Stomach (tissue), 8 donors: ENCODE measurements at regions not wholly inside any gene's neighbourhood (a gene's known extent, or its start where the extent isn't known, plus 50 kb on each side); places are given as distances from the start of the nearest gene placed in this dataset.
"Not testable (repeated sequence)": the region's sequence is repeated elsewhere in the genome, so short reads cannot be mapped to it uniquely, and the experiment has no call there.

ENCODE experiments used
- DNase-seq, 2 donors: peaks; one replicate each; pipeline versions ENCODE4 v3.0.0 to v3.0.0-alpha.2; 2013 to 2019
- H3K27ac ChIP-seq, 5 donors: fragments of 200-600 bp in 4 of 5; sonication (generic) in 4 of 5; one replicate each; pipeline ENCODE4 v1.5.1; 2013 to 2019; ENCODE audit warnings: mild to moderate bottlenecking in 1 of 5, moderate library complexity in 1 of 5
- H3K27me3 ChIP-seq, 3 donors: fragments of 200-600 bp; sonication (generic); one replicate each; pipeline ENCODE4 v1.5.1; 2017 to 2019; ENCODE audit warnings: mixed run types in 1 of 3
- H3K36me3 ChIP-seq, 4 donors: fragments of 200-600 bp; sonication (generic); 1 replicate in 3 of 4; 2 replicates in 1 of 4; pipeline ENCODE4 v1.5.1; 2016 to 2019
- H3K4me1 ChIP-seq, 4 donors: fragments of 200-600 bp; sonication (generic); one replicate each; pipeline ENCODE4 v1.5.1; 2016 to 2019
- H3K4me3 ChIP-seq, 4 donors: fragments of 200-600 bp; sonication (generic) in 3 of 4; one replicate each; pipeline ENCODE4 v1.5.1; 2016 to 2019; ENCODE audit warnings: mild to moderate bottlenecking in 1 of 4
- H3K9me3 ChIP-seq, 4 donors: fragments of 200-600 bp; sonication (generic); one replicate each; pipeline ENCODE4 v1.5.1; 2016 to 2019
- CTCF ChIP-seq, 7 experiments: fragments of 450-650 bp in 4 of 7; fragments of 200-600 bp in 3 of 7; sonication (generic) in 3 of 7; IDR thresholded peaks; one replicate each; pipeline ENCODE4 v1.5.1; 2016 to 2019; ENCODE audit warnings: antibody characterized with exemption in 7 of 7, control low read depth in 2 of 7, mild to moderate bottlenecking in 1 of 7
- EP300 ChIP-seq: sonication (generic); formaldehyde crosslinking; IDR thresholded peaks from one replicate; pipeline ENCODE4 v1.6.1; 2017; ENCODE audit warnings: antibody characterized with exemption
- POLR2A ChIP-seq, 4 donors: fragments of 450-650 bp; IDR thresholded peaks; one replicate each; pipeline ENCODE4 v1.6.1; 2016; ENCODE audit warnings: antibody characterized with exemption in 4 of 4, control low read depth in 2 of 4, mild to moderate bottlenecking in 1 of 4, moderate library complexity in 1 of 4
- POLR2AphosphoS5 ChIP-seq, 3 donors: sonication (generic); formaldehyde crosslinking; IDR thresholded peaks; one replicate each; pipeline ENCODE4 v1.6.1; 2016; ENCODE audit warnings: antibody characterized with exemption in 3 of 3
- WGBS, 5 donors: extraction: QIAGEN DNeasy Blood & Tissue Kit in 3 of 5; methylation state at CpG; one replicate each; pipeline versions ENCODE4 v1.1.5 to v1.1.7; 2013 to 2018; 5-methylcytosine and 5-hydroxymethylcytosine counted together
- intact Hi-C: fragments of 100-400 bp; cut with DNase I; formaldehyde crosslinking; loops from one replicate; pipeline ENCODE4 v1.15.1; 2023; ENCODE audit warnings: low total_unique reads
- donor health status: healthy with polysubstance abuse.
- donor health status: Bipolar disorder and iron deficiency.
- donor health status: healthy.

GRCh38 chr15:91356083-91356482, 256.0 kb downstream of the SV2B start:
- no peaks in the 10 kb centered on the region for H3K9me3 ChIP-seq
- 80 to 85% (median 83%) methylated on average over 4 of the region's 4 CpGs for WGBS, 5 donors
- no peak for DNase-seq

GRCh38 chr15:91357011-91357410, 257.0 kb downstream of the SV2B start:
- 40 to 51% (median 44%) methylated on average over 3 of the region's 3 CpGs for WGBS, 5 donors
- DNase-seq = no peak
- Histone ChIP-seq H3K36me3 (no peaks in the 10 kb centered on the region), H3K27me3 (no peaks in the 10 kb centered on the region), H3K4me3 (no peak overlapping the region), H3K27ac (no peak overlapping the region), H3K4me1 (no peaks in the 10 kb centered on the region), H3K9me3 (no peaks in the 10 kb centered on the region)
- TF ChIP-seq POLR2A (IDR thresholded peaks at IDR 0.05) = no peak
- no peak for TF ChIP-seq EP300
- no peak for TF ChIP-seq CTCF (IDR thresholded peaks at IDR 0.05)
- no peak for TF ChIP-seq POLR2AphosphoS5 (IDR thresholded peaks at IDR 0.05)
- intact Hi-C loops = no loop called here

More at GRCh38 chr15:91356083-91356482, 256.0 kb downstream of the SV2B start:
- H3K4me1 ChIP-seq = no peaks in the 10 kb centered on the region
- intact Hi-C loops = no loop called here
- TF ChIP-seq POLR2A (IDR thresholded peaks at IDR 0.05) = no peak
- no peak for TF ChIP-seq CTCF (IDR thresholded peaks at IDR 0.05)
- TF ChIP-seq EP300 = no peak
- no peak for TF ChIP-seq POLR2AphosphoS5 (IDR thresholded peaks at IDR 0.05)
- no peaks in the 10 kb centered on the region for H3K36me3 ChIP-seq
- H3K27me3 ChIP-seq = no peaks in the 10 kb centered on the region
- H3K27ac ChIP-seq = no peak overlapping the region
- no peak overlapping the region for H3K4me3 ChIP-seq

DNA sequence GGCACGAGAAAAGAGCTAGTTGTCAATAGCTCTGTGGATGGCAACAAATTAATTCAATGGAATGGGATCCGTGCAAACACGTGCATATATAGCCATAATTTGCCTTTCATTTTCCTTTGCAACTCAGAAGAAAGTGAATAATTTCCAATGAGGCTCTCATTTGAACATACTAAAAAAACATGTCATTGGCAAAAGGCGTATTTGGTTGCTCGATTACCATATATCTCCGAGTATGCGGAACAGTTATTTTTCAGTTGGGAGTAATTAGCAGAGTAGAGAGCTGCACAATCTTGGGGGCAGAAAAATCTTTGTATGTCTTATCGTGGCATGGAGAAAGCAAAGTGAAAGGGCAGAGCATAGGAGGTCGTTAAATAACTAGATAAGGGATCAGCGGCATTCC, 257.4 kb downstream of the SV2B start:
- H3K27ac ChIP-seq = no peak overlapping the region
- intact Hi-C loops = no loop called here
- no peak for DNase-seq
- no peaks in the 10 kb centered on the region for H3K4me1 ChIP-seq
- TF ChIP-seq EP300 (no peak), POLR2A (IDR thresholded peaks at IDR 0.05) (no peak), POLR2AphosphoS5 (IDR thresholded peaks at IDR 0.05) (no peak), CTCF (IDR thresholded peaks at IDR 0.05) (no peak)
- no peaks in the 10 kb centered on the region for H3K27me3 ChIP-seq
- no peak overlapping the region for H3K4me3 ChIP-seq
- no peaks in the 10 kb centered on the region for H3K36me3 ChIP-seq
- 66 to 76% (median 69%) methylated on average over 10 of the region's 10 CpGs for WGBS, 5 donors
- H3K9me3 ChIP-seq = no peaks in the 10 kb centered on the region

DNA sequence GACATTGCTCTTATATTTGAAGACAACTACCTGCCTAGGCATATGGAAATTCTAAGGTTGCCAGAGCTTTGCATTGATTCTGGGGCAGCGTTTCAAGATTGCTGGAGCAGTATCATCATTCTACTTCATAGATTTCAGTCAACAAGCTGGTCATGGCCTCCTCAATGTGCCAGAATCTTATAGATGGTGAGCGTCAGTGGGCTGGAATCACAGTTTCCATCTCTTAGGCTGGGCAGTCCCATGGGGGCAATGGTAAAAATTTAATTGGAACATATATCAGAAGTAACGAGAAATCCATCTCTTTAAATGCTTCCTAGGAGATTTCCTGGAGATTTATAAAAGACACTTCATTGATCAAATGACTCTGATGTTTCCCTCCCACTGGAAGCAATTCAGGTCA, 258.3 kb downstream of the SV2B start:
- WGBS, 5 donors = 75 to 92% (median 87%) methylated on average over 3 of the region's 3 CpGs
- no peak overlapping the region for H3K27ac ChIP-seq
- H3K27me3 ChIP-seq = no peaks in the 10 kb centered on the region
- no peak overlapping the region for H3K4me3 ChIP-seq
- no peaks in the 10 kb centered on the region for H3K9me3 ChIP-seq
- no peak for DNase-seq
- H3K36me3 ChIP-seq = no peaks in the 10 kb centered on the region
- H3K4me1 ChIP-seq = no peaks in the 10 kb centered on the region
- TF ChIP-seq EP300 (no peak), POLR2A (IDR thresholded peaks at IDR 0.05) (no peak), POLR2AphosphoS5 (IDR thresholded peaks at IDR 0.05) (no peak), CTCF (IDR thresholded peaks at IDR 0.05) (no peak)
- intact Hi-C loops = no loop called here

- H3K4me1 ChIP-seq, H3K27me3 ChIP-seq, H3K4me3 ChIP-seq, H3K36me3 ChIP-seq, H3K9me3 ChIP-seq, DNase-seq, intact Hi-C loops, H3K27ac ChIP-seq: not testable (repeated sequence)
- WGBS, 5 donors = 77 to 84% (median 82%) methylated on average over 3 of the region's 3 CpGs
Observed at GRCh38 chr15:91361696-91362095, 261.6 kb downstream of the SV2B start.
